SW480 (cell line): ENCODE measurements at regions not wholly inside any gene's neighbourhood (a gene's known extent, or its start where the extent isn't known, plus 50 kb on each side); places are given as distances from the start of the nearest gene placed in this dataset.

Experiments used
- DNase-seq: peaks from one replicate; pipeline ENCODE4 v3.0.0-alpha.2; 2016; ENCODE audit warnings: low spot score

DNA sequence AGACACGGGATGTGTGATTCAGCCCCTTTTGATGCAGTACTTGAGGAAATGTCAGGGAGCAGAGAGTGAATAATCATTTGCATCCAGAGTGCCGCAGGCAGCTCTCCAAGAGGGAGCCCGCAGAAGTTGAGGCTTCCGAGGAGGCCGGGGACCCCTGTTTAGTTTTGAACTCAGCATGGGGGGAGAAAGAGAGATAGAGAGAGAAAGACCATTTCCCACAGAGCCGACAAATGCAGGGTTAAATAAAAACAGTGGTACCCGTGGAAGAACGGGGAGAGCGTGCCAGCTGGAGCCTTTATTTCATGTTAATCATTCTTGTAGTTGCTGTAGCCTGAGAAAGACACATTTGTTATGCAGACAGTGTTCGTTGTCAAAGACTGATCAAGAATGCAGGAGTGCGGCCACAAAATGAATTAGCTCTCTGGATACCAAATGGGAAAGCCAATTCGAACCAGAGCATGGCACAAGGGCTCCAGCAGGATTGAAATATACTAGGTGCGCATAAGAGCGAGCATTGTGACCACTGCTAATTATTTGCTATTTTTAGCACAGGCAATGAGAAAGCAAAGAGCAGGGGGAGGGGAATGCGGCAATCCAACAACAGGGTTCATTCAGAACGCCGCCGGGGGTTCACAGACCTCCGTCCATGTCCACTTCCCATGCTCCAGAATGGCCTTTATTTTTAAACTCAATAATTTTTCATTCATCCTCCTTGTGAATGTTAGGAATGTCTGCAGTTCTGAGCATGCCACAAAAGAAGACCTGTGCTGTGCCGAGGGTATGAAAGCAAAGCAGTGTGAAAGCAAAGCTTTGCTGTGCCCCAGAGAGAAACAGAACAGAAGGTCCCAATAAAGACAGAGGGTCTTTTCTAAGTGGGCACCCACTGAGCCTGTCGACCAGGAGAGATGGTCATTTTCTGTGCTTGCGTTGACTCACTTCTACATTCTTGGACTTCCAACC lies 243.9 kb upstream of the VCX3A start:
- no peak for DNase-seq

DNA sequence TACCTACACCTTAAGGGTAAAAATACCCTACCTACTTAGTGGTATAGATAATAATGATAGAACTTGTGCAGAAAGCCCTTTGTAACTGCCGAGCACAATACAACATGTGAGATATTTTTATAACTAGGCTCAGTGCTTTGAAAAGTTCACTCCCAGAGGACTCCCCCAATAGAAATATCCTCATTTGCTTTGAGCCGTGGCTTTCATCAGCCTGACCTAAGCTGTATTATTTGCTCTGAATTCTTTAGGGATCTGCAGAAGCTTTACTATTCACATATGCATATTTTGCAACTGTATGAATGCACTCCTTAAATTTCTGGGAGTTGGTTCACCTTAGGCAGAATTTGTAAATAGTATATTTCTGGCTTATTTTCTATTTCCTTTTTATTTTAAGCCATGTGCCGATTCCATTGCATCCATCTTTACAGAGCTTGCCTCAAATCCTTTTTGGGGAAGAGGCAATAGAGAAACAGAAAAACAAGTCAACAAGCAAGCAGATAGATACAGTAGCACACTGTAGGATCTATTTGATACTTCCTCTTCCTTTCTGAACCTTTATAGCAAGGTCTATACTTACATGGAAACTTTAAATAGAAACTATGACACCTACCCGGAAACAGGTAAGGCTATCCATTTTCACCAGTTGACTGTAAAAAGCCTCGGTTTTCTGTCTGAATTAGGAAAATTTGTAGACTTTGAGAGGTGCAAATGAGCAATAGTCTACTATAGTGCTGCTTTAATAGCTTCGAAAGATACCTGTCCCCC lies 242.5 kb upstream of the VCX3A start:
- no peak for DNase-seq

DNA sequence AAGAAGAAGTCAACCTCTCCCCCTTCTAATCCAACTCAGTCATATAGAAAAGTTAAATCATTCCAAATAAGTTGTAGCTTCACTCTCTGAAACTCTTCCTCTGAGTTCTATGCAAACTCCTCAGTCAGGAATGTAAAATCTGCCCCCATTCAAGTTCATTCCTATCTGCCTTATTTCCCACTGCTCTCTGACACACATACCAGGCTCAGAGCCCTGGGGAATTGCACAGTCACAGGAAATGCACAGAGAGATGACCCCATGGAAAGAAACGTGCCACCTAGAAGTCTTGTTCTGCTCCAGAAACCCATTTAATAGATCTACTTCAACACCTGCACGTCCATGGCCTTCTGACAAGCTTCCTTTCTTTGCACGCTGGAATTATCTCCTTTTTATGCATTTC lies 236.0 kb upstream of the VCX3A start:
- no peak for DNase-seq

DNA sequence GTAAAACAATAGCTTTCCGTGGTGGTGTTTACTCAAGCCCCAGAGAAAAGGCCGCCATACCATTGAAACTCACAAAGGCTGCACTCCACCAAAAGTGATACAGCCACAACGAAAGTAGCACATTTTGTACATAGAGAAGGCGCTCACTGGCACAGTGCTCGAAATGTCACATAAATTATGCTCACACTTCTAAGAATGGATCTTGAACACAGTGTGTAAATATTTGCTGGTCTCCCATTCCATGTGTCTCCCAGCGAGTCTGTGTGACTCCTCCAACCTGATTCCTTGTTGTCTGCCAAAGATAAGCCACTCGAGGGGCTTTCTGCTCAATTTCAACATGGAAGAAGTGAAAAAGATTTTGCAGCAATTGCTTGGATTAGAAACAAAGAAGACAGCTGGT lies 234.0 kb upstream of the VCX3A start:
- no peak for DNase-seq

DNA sequence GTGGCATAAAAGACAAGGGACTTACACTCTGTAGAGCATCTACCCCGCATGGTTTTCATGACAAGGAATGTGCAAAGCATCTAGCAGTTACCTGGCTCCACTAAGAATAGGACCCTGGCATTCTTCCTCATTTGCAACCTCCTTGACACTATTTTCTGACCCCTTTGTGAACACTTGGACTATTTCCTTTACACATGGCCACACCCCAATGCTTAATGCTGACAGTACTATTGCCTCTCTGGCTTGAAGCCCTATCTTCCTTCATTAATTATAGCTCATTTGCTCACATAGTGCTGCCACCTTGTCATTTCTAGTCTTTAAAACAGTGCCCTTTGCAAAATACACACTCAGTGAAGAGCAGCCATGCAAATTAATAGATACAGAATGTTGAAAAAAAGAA lies 226.3 kb upstream of the VCX3A start:
- no peak for DNase-seq

DNA sequence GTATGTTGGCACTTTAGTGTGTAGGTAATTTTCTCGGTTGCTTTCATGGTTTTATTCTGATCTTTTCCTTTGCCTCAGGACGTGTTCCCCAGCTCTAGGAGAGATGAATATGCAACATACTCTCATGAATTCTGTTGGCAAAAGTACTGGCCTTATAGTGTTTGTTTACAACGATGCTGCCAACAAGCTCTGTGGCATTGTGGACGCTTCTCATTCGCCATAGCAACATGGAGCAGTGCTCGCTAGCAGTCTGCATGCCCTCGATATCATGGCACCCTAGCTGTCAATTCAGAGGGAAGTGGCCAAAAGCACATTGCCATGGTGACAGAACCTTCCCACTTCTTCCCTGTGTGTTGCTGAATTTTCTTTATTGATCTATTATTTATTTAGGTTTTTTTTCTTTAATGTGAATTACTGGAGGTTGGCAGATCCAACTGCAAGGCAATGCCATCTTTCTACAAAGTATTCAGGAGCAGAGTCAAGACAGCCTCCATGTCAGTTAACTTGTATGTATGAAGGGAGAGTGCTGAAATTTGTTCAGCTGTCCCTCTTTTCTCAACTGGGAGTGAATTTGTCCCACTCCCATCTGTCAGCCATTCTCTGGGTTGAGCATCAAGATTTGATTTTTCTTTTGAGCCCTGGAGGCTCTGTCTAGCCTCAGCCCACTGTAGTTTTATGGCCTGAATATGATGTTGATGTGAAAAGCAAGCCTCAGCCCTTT lies 224.9 kb upstream of the VCX3A start:
- DNase-seq: no peak

DNA sequence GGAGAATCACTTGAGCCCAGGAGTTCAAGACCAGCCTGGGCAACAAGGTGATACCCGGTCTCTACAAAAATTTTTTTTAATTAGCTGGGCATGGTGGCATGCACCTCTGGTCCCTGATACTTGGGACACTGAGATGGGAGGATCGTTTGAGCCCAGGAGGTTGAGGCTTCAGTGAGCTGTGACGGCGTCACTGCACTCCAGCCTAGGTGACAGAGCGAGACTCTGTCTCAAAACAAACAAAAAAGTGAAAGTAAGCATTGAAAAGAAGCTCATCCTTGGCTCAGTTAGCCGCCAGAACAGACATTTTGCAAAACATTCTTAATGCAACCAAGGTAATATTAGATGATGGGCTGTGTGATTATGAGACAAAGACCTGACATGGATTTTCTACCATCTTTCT lies 223.3 kb upstream of the VCX3A start:
- no peak for DNase-seq

DNA sequence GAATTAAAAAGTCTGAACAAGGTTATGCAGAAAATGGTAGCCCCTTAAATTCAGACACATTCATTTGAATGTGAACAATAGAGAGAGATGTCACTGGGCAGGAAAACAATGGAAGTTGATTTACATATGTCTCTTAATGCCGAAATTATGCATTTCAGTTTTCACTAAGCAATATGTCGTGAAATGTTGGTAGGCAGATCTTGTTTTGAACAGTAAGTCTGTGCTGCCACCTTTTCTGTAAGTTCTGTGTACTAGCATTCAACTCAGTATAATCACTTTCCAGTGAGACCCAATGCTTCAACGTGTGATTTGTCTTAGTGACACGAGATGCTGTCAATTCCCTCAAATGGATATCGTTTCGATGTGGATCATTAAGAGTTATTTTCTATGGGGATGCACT lies 222.7 kb upstream of the VCX3A start:
- no peak for DNase-seq

DNA sequence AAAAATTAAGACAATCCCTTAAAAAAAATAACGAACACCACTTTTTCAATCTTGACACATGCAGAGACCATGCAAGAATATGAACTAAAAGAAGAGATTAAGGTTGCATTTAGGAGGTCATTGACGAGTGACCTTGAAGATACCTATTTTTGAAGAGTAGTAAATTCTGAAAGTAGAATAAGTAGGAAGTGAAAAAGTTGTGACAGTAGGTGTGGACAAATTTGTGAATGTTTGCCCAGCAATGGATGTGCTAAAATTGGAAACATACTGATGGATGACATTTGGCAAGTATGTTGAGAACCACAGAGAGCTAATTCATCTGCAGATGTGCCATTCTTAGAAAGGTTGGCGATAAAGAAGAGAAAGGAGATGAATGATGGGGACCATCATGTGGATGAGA lies 213.7 kb upstream of the VCX3A start:
- DNase-seq: no peak

DNA sequence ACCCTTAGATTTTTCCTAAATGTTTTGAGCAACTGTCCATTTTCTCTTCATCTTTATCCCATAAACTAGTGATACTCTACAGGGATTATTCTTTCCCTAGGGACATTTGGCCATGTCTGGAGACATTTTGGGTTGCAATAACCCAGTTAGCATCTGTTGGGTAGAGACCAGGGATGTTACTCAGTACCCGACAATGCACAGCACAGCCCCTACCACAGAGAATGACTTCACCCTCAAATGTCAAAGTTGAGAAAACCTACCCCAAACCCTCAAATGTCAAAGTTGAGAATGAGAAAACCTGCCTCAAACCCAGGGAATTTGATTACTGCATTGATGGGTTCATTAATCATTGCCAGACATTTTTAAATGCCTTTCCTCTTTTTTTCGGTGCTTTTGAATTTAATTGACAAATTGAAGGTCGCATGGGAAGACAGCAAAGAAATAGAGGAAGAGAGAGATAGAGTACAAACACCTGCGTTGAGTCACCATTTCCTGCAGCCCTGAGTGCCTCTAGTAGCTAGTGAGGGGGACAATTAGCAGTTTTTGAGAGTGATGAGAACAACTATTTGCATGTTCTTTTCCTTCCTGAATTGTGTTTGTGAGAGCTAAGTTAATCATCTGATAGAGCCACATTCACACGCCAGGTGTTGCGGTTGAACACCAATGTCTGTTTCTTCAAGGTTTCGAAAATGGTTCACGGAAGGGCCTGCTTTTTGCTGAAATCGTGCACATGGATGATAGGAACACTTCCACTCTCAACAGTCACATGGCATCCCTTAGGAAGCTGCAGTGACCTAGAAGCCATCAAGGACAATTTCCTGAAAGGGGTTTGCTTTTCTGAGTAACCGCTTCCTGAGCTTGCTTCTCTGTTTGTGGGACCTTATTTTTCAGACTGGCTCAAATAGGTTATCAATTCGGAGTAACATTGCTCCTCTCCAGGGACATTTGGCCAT lies 203.9 kb upstream of the VCX3A start:
- no peak for DNase-seq

DNA sequence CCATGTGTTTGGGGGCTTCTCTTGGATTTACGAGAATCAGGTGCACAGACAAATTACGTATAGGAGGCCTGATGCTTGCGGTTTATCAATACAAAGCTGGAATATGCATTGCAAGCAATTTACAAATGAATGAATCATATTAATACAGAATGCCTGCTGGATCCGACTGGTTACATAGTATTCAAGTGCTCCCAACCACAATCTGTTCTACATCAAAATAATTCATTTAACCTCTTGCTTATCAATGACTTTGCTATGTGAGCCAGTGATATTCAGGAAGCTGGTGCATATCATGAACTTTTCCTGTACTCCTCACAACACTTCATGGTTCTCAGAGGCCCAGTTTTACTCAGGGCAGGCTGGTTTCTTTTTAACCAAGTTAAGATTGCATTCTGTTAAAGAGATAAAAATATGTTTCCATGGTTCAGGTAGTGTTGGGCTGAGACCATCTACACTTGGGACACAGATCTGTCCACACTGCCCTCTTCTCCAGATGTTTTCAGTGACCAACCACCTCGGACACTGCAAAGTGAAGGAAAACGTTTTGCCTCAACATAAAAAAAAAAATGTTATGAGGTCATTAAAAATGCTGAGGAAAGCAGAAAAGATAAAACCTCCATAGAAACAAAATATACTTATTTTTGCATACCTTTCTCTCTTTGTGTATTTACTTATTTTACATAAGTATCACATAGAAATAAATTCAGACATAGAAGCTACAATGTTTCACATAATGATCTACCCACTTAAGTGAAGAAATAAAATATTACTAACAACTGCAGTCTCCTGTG lies 200.1 kb upstream of the VCX3A start:
- DNase-seq: no peak

DNA sequence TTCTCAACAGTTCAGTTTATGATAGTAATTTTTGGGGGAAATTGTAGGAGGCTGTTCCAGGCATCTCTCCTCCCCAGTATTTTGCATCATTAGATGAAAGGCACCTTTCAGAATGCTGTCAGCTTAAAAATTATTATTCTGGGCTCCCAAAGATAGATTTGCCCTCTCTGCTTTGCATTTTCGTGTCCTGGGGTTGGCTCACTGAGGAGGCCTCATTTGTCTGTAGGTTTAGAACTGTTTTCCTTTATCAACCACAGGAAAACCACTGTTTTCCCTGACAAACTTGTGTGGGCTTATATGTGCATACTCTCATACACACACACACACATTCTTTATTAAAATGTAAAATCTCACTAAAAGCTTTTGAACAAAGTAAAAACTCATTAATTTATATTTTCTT lies 197.2 kb upstream of the VCX3A start:
- DNase-seq: no peak

DNA sequence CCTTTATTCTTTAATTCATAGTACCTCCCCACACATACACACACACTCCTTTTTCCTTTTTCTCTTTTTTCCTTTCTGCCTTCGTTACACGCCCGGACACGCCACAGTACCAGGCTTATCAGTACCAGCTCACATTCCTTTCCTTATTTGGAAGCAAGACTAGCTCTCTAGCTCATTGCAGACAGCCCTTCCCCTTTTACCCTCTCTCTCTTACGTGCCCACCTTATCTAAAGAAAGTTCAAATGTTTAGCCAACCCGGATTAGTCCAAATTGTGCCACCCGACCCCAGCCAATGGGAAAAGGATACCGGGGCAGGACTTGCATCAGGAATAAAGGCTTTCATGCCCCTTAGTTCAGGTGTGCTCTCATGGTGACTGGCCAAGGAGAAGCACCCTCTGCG lies 194.7 kb upstream of the VCX3A start:
- peak; percentile 1 for DNase-seq

DNA sequence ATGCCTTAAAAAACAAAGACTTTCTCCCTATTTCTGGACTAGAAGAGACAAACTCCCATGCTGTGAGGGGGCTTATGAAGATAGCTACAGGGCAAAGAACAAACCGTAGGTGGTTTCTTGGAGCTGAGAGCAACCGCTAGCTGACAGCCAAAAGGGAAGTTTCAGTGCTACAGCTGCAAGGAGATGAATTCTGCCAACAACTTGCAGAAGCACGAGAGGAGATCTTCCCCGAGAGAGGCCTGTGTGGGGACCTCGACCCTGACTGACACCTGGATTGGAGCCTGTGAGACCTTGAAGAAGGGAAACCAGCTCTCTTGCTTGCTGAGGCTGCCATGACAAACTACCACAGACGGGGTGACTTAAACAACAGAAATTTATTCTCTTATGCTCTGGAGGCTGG lies 183.8 kb upstream of the VCX3A start:
- DNase-seq: no peak

DNA sequence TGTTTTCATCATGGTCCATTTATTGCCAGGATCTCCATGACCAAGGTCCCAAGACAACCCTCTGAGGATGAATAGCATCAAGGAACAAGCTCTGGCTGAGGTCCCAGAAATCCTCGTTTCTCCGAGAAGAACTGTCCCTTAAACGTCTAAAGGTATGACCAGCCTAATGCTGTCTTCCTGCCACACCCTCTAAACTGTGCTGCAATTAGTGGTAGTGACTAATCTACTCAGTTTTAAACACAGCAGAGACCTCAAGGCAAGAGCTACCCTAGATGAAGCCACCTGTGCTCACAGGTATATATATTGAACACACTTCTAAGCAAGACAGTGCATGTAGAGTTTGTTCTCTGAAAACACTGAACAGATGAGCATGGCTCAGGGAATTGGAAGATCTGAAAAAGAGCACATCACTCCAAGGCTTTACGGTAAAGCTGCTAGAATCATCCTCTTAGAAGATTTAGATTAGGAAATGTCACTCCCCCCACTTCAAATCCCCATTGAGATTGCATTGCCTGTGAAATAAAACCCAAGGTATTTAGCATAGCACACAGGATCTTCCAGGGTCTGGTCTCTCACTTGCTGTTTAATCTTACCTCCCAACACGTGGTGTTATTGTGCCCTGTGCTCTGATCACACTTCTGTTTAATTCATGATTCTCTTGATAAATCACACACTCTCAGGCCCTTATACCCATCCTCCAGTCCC lies 173.9 kb upstream of the VCX3A start:
- no peak for DNase-seq

DNA sequence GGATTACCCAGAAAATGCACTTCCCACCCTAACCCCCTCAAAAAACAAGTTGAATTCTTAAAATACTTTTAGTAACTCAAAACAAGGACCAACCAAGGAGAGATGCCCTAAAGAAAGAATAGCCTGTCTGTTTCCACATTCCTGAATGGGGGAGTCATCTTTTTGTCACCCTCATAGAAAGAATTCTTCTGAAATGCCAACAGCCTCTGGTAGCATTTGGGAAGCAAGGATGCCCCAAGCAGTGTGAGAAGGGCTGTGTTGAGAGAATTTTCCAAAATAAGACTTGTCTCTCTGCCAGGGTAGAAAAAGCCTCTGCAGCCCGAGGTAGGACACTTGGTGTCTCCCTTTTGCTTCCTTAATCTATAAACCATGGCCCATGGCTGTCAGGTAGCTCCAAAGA lies 173.1 kb upstream of the VCX3A start:
- no peak for DNase-seq

DNA sequence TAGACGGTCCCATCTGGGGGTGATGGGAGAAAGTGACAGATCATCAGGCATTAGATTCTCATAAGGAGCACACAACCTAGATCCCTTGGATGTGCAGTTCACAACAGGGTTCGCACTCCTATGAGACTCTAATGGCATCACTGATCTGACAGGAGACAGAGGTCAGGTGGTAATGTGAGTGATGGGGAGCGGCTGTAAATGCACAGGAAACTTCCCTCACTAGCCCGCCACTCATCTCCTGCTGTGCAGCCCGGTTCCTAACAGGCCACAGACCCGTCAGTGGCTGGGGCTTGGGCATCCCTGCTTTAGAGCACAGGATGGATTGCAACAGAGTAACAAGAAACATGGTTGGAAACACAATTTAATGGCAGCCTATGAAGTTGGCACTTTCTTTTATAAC lies 172.6 kb upstream of the VCX3A start:
- no peak for DNase-seq

DNA sequence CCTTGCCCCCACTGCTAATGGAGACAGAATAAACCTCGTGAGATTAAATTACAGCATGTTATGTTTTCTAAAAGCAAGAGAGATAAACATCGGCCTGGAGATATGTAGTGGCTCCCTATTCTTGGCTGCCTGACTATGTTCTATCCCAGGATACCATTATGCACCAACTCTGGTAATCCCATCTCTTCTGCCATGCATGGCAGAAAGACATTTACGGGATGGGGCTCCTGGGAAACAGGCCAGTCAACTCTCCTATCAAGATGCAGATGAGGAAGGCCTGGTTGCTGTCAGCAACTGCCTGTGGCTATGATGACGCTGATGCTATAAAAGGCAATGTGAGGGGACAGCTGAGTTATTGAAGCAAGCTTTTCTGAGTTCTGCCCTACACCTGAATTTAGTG lies 166.2 kb upstream of the VCX3A start:
- DNase-seq: no peak

DNA sequence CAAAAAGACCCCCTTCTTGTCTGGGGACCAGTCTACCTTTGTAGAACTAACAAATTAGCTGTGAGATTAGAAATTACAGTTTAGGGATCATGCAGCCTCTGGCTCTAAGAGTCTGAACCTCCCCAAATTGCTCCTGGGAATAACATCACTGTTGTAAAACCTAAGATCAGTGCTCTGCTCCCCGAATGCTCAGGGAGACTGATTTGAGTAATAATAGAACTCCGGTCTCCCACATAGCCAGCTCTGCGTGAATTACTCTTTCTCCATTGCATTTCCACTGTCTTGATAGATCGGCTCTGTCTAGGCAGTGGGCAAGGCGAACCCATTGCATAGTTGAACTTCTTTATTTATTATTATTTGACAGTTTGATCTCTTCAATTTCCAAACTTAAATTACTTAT lies 160.8 kb upstream of the VCX3A start:
- no peak for DNase-seq

DNA sequence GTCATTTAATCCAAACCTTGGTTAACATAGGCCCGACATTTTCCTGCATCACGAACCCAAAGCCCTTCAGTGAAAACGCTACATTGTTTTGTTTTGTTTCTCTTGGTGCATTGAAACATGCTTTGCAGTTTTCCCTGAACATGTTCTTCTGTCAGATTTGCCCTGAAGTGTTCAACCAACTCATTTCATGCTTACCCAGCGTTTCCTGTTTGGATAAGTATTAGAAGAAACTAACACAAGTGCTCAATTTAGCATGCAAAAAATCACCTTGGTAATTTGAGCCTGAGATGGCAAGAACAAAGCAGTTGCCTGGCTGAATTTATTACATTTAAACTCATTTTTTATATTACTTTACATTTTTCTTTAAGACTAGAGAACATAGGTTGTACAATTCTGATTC lies 160.1 kb upstream of the VCX3A start:
- no peak for DNase-seq
